ENCODE measurements at regions not wholly inside any gene's neighbourhood (a gene's known extent, or its start where the extent isn't known, plus 50 kb on each side); places are given as distances from the start of the nearest gene placed in this dataset.

DNA sequence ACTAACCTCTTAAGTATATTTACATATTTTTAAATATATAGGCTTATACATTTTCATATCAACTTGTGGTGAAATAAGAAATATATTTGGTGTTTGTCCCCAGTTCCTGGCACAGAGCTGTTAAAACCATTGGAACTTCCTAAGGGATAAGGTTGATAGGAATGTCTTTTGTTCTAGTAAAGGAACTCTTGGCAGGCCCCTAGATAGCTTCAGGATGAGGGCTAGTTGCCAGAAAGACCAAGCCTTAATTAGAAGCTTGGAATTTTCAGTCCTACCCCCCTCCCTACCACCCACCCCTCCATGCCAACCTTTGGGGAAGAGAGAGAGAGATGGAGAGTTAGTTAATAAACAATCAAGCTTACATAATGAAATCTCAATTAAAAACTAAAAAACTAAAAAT lies 638.6 kb upstream of the ACO1 start:
- Histone ChIP-seq H4K20me1 (ENCODE audit: insufficient read depth) (no peaks in the 10 kb centered on the region), H3K4me2 (ENCODE audit: low read length) (no peak overlapping the region), H3K79me2 (ENCODE audit: insufficient read depth, low read length) (no peaks in the 10 kb centered on the region), H3K9ac (ENCODE audit: low read length) (no peak overlapping the region), H3K9me3 (ENCODE audit: control insufficient read depth in 1 of 2, insufficient read depth in 1 of 2, low read depth in 1 of 2, low read length in 2 of 2) (no peaks in the 10 kb centered on the region), H3K9me2 (ENCODE audit: insufficient read depth) (no peaks in the 10 kb centered on the region), H3K4me1 (ENCODE audit: control insufficient read depth in 1 of 2, insufficient read depth in 2 of 2, low read length in 2 of 2) (no peaks in the 10 kb centered on the region), H3K36me3 (ENCODE audit: control insufficient read depth in 1 of 2, insufficient read depth in 2 of 2, low read length in 2 of 2) (no peaks in the 10 kb centered on the region), H3K27ac (ENCODE audit: low read depth, low read length) (no peak overlapping the region), H2AFZ (ENCODE audit: low read depth, low read length, poor library complexity, severe bottlenecking) (no peak overlapping the region), H3K4me3 (replicated peaks in 1 of 2; ENCODE audit: low read depth in 1 of 2, low read length in 2 of 2) (no peak overlapping the region), H3K27me3 (ENCODE audit: insufficient read depth, low read length) (no peaks in the 10 kb centered on the region)
- BruUV-seq (replicated peaks): no TSS peak
- intact Hi-C loops (cut with micrococcal nuclease): no loop called here
- no peak for DNase-seq (ENCODE audit: low read depth, low spot score)
- ChIA-PET POLR2A (no interaction called here), RAD21 (ENCODE audit: low non-redundant PET in 1 of 2, low total read pairs in 2 of 2, uncharacterized antibody in 2 of 2, unreplicated experiment in 2 of 2) (no interaction called here), CTCF (no interaction called here)
- TF ChIP-seq RAD21 (IDR thresholded peaks at IDR 0.05; ENCODE audit: low read depth) (no peak), EGR1 (IDR thresholded peaks at IDR 0.05; ENCODE audit: low read depth) (no peak), EZH2phosphoT487 (IDR thresholded peaks at IDR 0.05; ENCODE audit: borderline replicate concordance) (no peak), YY1 (IDR thresholded peaks at IDR 0.05; ENCODE audit: extremely low read depth, insufficient replicate concordance, low read depth, low read length) (no peak), FOSL1 (IDR thresholded peaks at IDR 0.05; ENCODE audit: low read depth) (no peak), ZFX (IDR thresholded peaks at IDR 0.05) (no peak), EZH2 (IDR thresholded peaks at IDR 0.05) (no peak), JUND (IDR thresholded peaks at IDR 0.05) (no peak), SIN3A (IDR thresholded peaks at IDR 0.05; ENCODE audit: low read depth) (no peak), ELF1 (IDR thresholded peaks at IDR 0.05; ENCODE audit: borderline replicate concordance, low read depth) (no peak), CBX3 (IDR thresholded peaks at IDR 0.05; ENCODE audit: low read depth) (no peak), SRF (IDR thresholded peaks at IDR 0.05; ENCODE audit: low read depth) (no peak), POLR2A (IDR thresholded peaks at IDR 0.05; ENCODE audit: borderline replicate concordance, extremely low read depth, insufficient read depth, insufficient read length) (no peak), SP1 (IDR thresholded peaks at IDR 0.05; ENCODE audit: low read depth) (no peak), ZNF274 (IDR thresholded peaks at IDR 0.05; ENCODE audit: low read depth, low read length) (no peak), POLR2AphosphoS5 (IDR thresholded peaks at IDR 0.05; ENCODE audit: low read depth, low read length) (no peak), CEBPB (IDR thresholded peaks at IDR 0.05; ENCODE audit: low read depth) (no peak), TCF7L2 (IDR thresholded peaks at IDR 0.05; ENCODE audit: borderline replicate concordance, extremely low read depth, insufficient read depth, insufficient read length) (no peak)
- TF ChIP-seq, protein P1, sequence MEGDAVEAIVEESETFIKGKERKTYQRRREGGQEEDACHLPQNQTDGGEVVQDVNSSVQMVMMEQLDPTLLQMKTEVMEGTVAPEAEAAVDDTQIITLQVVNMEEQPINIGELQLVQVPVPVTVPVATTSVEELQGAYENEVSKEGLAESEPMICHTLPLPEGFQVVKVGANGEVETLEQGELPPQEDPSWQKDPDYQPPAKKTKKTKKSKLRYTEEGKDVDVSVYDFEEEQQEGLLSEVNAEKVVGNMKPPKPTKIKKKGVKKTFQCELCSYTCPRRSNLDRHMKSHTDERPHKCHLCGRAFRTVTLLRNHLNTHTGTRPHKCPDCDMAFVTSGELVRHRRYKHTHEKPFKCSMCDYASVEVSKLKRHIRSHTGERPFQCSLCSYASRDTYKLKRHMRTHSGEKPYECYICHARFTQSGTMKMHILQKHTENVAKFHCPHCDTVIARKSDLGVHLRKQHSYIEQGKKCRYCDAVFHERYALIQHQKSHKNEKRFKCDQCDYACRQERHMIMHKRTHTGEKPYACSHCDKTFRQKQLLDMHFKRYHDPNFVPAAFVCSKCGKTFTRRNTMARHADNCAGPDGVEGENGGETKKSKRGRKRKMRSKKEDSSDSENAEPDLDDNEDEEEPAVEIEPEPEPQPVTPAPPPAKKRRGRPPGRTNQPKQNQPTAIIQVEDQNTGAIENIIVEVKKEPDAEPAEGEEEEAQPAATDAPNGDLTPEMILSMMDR (IDR thresholded peaks at IDR 0.05 in 2 of 3, conservative IDR thresholded peaks at IDR 0.05 in 1 of 3; ENCODE audit: borderline replicate concordance in 1 of 3, insufficient read depth in 1 of 3, low read depth in 2 of 3, low read length in 2 of 3): no peak
- TF ChIP-seq, protein P2, sequence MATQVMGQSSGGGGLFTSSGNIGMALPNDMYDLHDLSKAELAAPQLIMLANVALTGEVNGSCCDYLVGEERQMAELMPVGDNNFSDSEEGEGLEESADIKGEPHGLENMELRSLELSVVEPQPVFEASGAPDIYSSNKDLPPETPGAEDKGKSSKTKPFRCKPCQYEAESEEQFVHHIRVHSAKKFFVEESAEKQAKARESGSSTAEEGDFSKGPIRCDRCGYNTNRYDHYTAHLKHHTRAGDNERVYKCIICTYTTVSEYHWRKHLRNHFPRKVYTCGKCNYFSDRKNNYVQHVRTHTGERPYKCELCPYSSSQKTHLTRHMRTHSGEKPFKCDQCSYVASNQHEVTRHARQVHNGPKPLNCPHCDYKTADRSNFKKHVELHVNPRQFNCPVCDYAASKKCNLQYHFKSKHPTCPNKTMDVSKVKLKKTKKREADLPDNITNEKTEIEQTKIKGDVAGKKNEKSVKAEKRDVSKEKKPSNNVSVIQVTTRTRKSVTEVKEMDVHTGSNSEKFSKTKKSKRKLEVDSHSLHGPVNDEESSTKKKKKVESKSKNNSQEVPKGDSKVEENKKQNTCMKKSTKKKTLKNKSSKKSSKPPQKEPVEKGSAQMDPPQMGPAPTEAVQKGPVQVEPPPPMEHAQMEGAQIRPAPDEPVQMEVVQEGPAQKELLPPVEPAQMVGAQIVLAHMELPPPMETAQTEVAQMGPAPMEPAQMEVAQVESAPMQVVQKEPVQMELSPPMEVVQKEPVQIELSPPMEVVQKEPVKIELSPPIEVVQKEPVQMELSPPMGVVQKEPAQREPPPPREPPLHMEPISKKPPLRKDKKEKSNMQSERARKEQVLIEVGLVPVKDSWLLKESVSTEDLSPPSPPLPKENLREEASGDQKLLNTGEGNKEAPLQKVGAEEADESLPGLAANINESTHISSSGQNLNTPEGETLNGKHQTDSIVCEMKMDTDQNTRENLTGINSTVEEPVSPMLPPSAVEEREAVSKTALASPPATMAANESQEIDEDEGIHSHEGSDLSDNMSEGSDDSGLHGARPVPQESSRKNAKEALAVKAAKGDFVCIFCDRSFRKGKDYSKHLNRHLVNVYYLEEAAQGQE (IDR thresholded peaks at IDR 0.05; ENCODE audit: low read depth): no peak
- ATAC-seq: no peak
